Rectal smooth muscle tissue (tissue), 1 donor: ENCODE measurements at regions not wholly inside any gene's neighbourhood (a gene's known extent, or its start where the extent isn't known, plus 50 kb on each side); places are given as distances from the start of the nearest gene placed in this dataset.

Experiments
- H3K27ac ChIP-seq: one replicate; pipeline ENCODE4 v1.7.0; 2013; ENCODE audit warnings: low read depth, low read length, inconsistent platforms
- H3K27me3 ChIP-seq: one replicate; pipeline ENCODE4 v1.7.0; 2013; ENCODE audit warnings: low read length; ENCODE audit not compliant: control insufficient read depth, insufficient read depth
- H3K36me3 ChIP-seq: one replicate; pipeline ENCODE4 v1.7.0; 2013; ENCODE audit warnings: low read length; ENCODE audit not compliant: control insufficient read depth, insufficient read depth
- H3K4me1 ChIP-seq: one replicate; pipeline ENCODE4 v1.7.0; 2013; ENCODE audit warnings: low read length; ENCODE audit not compliant: control insufficient read depth, insufficient read depth
- H3K4me3 ChIP-seq: one replicate; pipeline ENCODE4 v1.7.0; 2013; ENCODE audit warnings: low read length
- H3K9ac ChIP-seq: one replicate; pipeline ENCODE4 v1.7.0; 2013; ENCODE audit warnings: low read length

GRCh38 chr12:70180130-70180529, 63.1 kb upstream of the CNOT2 start:
- H3K4me1 ChIP-seq, result no peaks in the 10 kb centered on the region
- no peaks in the 10 kb centered on the region for H3K36me3 ChIP-seq
- no peaks in the 10 kb centered on the region for H3K27me3 ChIP-seq
- no peak overlapping the region for H3K27ac ChIP-seq
- no peak overlapping the region for H3K4me3 ChIP-seq
- H3K9ac ChIP-seq, result no peak overlapping the region

GRCh38 chr12:70185301-70185700, 57.9 kb upstream of the CNOT2 start:
- H3K9ac ChIP-seq, result no peak overlapping the region
- no peaks in the 10 kb centered on the region for H3K36me3 ChIP-seq
- no peaks in the 10 kb centered on the region for H3K27me3 ChIP-seq
- no peaks in the 10 kb centered on the region for H3K4me1 ChIP-seq
- no peak overlapping the region for H3K4me3 ChIP-seq
- H3K27ac ChIP-seq, result no peak overlapping the region

GRCh38 chr12:70186436-70186835, 56.8 kb upstream of the CNOT2 start:
- Histone ChIP-seq H3K9ac (no peak overlapping the region), H3K4me3 (no peak overlapping the region), H3K36me3 (no peaks in the 10 kb centered on the region), H3K4me1 (no peaks in the 10 kb centered on the region), H3K27me3 (no peaks in the 10 kb centered on the region), H3K27ac (no peak overlapping the region)

GRCh38 chr12:70190262-70191010, 52.8 kb upstream of the CNOT2 start:
- H3K36me3 ChIP-seq, result no peaks in the 10 kb centered on the region
- no peak overlapping the region for H3K27ac ChIP-seq
- H3K9ac ChIP-seq, result no peak overlapping the region
- H3K4me3 ChIP-seq, result no peak overlapping the region
- H3K27me3 ChIP-seq, result no peaks in the 10 kb centered on the region
- H3K4me1 ChIP-seq, result no peaks in the 10 kb centered on the region
